ENCODE measurements at regions not wholly inside any gene's neighbourhood (a gene's known extent, or its start where the extent isn't known, plus 50 kb on each side); places are given as distances from the start of the nearest gene placed in this dataset.

- TF ChIP-seq CTCF (IDR thresholded peaks at IDR 0.05) = no peak
- no peak for TF ChIP-seq GABPA (IDR thresholded peaks at IDR 0.05; ENCODE audit: low read depth)
- no peak for TF ChIP-seq GATA2 (CRISPR knock-in tag; IDR thresholded peaks at IDR 0.05)
Observed at GRCh38 chr19:32176591-32176990, 168.8 kb upstream of the ZNF507 start (continued).

GRCh38 chr19:32177686-32178085, 167.7 kb upstream of the ZNF507 start:
- POLR2A ChIA-PET = no interaction called here
- TF ChIP-seq REST (IDR thresholded peaks at IDR 0.05; ENCODE audit: low read depth, low read length) = no peak
- no peak for TF ChIP-seq TCF12 (IDR thresholded peaks at IDR 0.05)
- no peak for TF ChIP-seq SIN3A (IDR thresholded peaks at IDR 0.05; ENCODE audit: borderline replicate concordance, low read depth, low read length)
- no peak for TF ChIP-seq USF2 (IDR thresholded peaks at IDR 0.05; ENCODE audit: borderline replicate concordance, low read depth, low read length)
- no peak for TF ChIP-seq RXRA (IDR thresholded peaks at IDR 0.05; ENCODE audit: borderline replicate concordance, low read depth)
- no peak for TF ChIP-seq GABPA (IDR thresholded peaks at IDR 0.05; ENCODE audit: low read depth)
- no peak for TF ChIP-seq ZBTB33 (IDR thresholded peaks at IDR 0.05; ENCODE audit: borderline replicate concordance, low read depth)
- no peak for TF ChIP-seq RAD21 (IDR thresholded peaks at IDR 0.05; ENCODE audit: low read length)

More at GRCh38 chr19:32177686-32178085, 167.7 kb upstream of the ZNF507 start:
- DNase-seq = no peak
- CTCF ChIA-PET = no interaction called here
- Histone ChIP-seq H3K36me3 (replicated peaks in 1 of 2; ENCODE audit: control insufficient read depth in 1 of 2, insufficient read depth in 2 of 2, low read length in 1 of 2) (no peaks in the 10 kb centered on the region), H3K79me2 (ENCODE audit: insufficient read depth) (no peaks in the 10 kb centered on the region), H4K20me1 (ENCODE audit: insufficient read depth) (no peaks in the 10 kb centered on the region), H3K9ac (no peak overlapping the region), H3K4me3 (ENCODE audit: low read depth in 2 of 2, low read length in 1 of 2) (no peak overlapping the region), H3K4me2 (no peak overlapping the region), H3F3A (replicated peaks; ENCODE audit: insufficient read depth) (no peaks in the 10 kb centered on the region), H3K27ac (ENCODE audit: low read depth in 2 of 2, low read length in 1 of 2) (no peak overlapping the region), H2AFZ (ENCODE audit: low read depth) (no peak overlapping the region), H3K9me3 (no peaks in the 10 kb centered on the region), H3K27me3 (ENCODE audit: insufficient read depth) (no peaks in the 10 kb centered on the region), H3K9me2 (no peaks in the 10 kb centered on the region), H3K4me1 (ENCODE audit: control insufficient read depth in 1 of 2, insufficient read depth in 2 of 2, low read depth in 1 of 2, low read length in 1 of 2) (no peaks in the 10 kb centered on the region)

Measured in SK-N-SH (cell line).